ENCODE measurements at regions not wholly inside any gene's neighbourhood (a gene's known extent, or its start where the extent isn't known, plus 50 kb on each side); places are given as distances from the start of the nearest gene placed in this dataset.

GRCh38 chr9:99601571-99602111, 220.0 kb upstream of the NR4A3 start:
- TF ChIP-seq CTCF (IDR thresholded peaks at IDR 0.05; ENCODE audit: low read depth, low read length, poor library complexity, severe bottlenecking) (no peak), EZH2phosphoT487 (IDR thresholded peaks at IDR 0.05; ENCODE audit: borderline replicate concordance, low read length) (no peak)

Measured in DOHH2 (cell line).